NCI-H2107 treated with DMSO at 0.1 percent for 48 hours (cell line): ENCODE measurements at regions not wholly inside any gene's neighbourhood (a gene's known extent, or its start where the extent isn't known, plus 50 kb on each side); places are given as distances from the start of the nearest gene placed in this dataset.
"Not testable (repeated sequence)": the region's sequence is repeated elsewhere in the genome, so short reads cannot be mapped to it uniquely, and the experiment has no call there.

Source experiments
- DNase-seq: peaks from one replicate; lab custom pipeline; 2025; ENCODE audit not compliant: unreplicated experiment; lab: John Stamatoyannopoulos, UW

DNA sequence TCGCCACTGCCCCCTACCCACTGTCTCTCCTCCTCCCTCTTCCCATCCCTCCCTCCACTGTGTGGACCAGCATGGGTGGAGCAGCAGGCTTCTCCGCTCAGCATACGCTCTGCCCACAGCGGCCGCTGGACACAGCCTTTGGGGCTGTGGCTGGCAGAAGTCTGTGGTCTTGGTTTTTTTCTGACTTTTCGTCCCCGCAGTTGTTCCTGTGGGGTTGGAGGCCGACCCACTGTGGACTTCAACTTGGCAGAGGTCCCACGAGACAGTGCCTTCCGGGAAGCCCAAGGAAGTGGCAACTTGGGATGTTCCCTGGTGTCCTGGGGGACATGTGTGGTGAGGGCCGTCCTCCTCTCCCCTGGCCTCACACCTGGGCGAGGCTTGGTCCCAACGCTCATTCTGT, 162.5 kb upstream of the C1orf174 start:
- no peak for DNase-seq

DNA sequence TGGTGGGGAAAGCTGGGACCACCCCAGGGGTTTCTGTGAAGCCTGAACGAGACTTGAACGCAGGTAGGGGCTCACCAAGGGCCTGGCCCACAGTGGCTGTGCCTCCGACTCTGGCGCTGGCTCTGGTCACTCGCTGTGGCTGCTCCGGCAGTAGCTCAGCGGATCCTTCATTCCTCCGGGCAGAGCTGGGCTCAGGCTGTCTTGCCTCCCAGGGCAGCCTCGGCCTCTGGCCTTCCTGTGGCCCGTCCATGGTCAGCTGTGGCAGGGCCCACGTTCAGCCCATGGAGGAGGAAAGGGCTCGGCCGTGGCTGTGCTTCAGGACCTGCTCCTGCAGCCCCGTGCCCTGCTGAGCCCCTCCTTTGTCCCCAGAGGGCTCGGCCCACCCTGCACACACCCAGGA, 162.9 kb upstream of the C1orf174 start:
- no peak for DNase-seq

DNA sequence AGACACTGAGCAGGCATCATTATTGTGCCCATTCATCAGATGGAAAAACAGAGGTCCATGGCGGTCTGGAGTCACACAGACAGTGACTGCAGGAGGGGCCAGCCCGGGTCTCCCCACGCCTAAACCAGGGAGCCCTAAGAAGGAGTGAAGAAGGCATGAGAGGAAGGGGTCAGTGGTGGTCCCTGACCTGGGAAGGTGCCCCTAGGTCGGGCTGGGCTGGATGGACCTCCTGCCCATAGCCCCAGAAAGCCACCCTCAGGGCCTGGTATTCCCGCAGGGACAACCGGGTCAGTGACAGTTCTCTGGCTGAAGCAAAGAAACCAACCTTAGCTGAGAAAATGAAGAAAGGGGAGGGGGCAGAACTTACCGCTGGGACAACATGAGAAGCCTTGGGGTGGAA, 163.4 kb upstream of the C1orf174 start:
- DNase-seq: no peak

- DNase-seq: no peak
These were observed 164.2 kb upstream of the C1orf174 start for GRCh38 chr1:4064150-4064889.

DNA sequence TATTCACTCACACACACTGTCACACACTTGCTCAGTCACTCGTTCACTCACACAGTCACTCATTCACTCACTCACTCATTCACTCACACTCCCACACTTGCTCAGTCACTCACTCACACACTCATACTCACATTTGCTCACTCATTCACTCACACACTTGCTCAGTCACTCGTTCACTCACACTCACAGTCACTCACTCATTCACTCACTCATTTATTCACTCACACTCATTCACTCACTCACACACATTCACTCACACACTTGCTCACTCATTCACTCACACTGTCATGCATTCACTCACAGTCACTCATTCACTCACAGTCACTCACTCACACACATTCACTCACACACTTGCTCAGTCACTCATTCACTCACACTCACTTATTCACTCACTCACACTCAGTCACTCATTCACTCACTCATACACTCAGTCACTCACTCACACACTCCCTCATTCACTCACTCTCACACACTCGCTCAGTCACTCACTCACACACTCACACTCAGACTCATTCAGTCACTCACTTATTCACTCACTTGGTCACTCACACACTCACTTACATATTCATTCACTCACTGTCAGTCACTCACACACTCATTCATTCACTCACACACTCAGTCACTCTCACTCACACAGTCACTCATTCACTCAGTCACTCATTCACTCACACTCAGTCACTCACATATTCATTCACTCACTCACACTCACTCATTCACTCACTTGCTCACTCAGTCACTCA, 167.0 kb upstream of the C1orf174 start:
- no peak for DNase-seq

GRCh38 chr1:4068076-4068475, 168.0 kb upstream of the C1orf174 start:
- no peak for DNase-seq

DNA sequence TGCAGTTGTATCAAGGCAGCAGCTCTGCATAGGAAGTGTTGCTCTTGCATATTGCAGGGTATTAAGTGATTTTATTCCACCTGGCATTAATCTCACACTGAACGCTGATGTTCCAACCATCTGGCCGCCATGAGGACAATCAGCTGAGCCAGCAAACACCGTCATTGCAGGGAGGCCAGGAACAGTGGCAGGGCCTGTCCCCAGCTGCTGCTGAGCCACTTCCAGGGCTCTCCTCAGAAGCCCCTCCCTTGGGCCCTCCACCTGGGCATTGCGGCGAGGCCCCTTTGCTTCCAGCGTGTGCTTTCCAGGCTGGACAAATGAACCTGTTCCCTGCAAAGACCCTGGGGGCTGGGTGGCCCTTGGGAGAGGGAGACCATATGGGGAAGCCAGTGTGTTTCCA, 171.6 kb upstream of the C1orf174 start:
- no peak for DNase-seq

GRCh38 chr1:4072481-4073153, 172.5 kb upstream of the C1orf174 start:
- no peak for DNase-seq

DNA sequence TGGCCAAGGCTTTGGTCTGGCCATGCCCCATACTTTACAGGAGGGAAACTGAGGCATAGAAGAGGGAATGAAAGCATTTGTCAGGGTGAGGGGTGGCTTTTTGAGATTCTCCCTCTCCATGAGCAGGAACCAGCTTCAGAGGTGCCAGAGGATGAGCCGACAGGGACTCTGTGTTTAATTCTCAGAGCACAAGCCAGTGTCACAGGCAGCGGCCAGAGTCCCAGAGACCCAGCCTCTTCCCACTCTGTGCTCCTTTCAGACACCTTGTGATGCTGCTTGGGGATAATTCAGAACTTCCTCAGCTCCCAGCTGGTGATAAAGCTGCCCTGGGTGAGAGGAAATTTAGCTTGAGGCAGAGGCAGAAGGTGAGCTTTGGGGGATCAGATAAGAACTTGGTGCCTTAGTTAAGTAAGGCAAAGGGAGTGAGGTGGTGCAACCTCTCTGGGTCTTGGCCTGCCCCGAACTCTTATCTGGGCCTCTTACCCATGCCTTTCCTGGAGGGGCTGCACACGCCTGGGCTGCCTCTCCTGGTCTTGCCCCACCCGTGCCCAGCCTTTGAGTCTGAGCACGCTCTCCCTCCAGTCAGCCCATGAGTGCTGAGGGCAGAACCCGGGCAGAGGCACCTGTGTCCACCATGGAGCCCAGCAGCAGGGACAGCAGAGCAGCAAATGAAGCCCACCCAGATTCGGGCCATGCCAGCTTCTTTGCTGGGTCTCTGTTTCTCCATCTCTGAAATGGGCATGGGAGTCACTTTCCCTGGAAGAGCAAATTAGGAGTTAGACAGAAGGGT, 175.6 kb upstream of the C1orf174 start:
- no peak for DNase-seq

DNA sequence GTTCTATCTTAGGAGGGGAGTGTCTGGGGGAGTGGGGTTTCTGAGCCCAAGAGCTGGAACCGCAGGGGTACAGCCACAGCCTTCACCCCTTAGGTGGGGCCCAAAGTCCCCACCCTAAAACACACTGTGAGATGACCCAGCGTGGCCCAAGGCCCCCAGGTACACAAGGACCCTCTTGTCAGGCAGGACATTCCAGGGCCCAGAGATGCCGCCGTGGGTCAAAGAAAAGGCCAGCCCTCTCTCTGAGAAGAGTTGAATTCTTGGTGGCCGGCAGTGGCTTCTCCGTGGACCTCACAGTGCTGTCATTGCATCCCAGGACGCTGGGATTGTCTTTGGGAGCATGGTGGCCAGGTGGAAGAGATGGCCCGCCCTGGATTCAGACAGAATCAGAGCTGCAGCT, 176.3 kb upstream of the C1orf174 start:
- no peak for DNase-seq

DNA sequence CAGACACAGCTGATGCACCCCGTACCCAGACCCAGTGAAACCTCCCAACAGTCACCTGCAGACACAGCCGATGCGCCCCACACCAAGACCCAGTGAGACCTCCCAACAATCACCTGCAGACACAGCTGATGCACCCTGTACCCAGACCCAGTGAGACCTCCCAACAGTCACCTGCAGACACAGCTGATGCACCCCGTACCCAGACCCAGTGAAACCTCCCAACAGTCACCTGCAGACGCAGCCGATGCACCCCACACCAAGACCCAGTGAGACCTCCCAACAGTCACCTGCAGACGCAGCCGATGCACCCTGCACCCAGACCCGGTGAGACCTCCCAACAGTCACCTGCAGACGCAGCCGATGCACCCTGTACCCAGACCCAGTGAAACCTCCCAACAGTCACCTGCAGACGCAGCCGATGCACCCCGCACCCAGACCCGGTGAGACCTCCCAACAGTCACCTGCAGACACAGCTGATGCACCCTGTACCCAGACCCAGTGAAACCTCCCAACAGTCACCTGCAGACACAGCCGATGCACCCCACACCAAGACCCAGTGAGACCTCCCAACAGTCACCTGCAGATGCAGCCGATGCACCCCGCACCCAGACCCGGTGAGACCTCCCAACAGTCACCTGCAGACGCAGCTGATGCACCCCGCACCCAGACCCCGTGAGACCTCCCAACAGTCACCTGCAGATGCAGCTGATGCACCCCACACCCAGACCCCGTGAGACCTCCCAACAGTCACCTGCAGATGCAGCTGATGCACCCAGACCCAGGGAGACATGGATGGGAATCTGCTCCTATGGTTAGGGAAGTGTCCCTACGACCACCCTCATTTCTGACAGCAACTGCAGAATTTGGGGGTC, 178.3 kb upstream of the C1orf174 start:
- not testable (repeated sequence) for DNase-seq

GRCh38 chr1:4079815-4080214, 179.7 kb upstream of the C1orf174 start:
- DNase-seq: no peak

DNA sequence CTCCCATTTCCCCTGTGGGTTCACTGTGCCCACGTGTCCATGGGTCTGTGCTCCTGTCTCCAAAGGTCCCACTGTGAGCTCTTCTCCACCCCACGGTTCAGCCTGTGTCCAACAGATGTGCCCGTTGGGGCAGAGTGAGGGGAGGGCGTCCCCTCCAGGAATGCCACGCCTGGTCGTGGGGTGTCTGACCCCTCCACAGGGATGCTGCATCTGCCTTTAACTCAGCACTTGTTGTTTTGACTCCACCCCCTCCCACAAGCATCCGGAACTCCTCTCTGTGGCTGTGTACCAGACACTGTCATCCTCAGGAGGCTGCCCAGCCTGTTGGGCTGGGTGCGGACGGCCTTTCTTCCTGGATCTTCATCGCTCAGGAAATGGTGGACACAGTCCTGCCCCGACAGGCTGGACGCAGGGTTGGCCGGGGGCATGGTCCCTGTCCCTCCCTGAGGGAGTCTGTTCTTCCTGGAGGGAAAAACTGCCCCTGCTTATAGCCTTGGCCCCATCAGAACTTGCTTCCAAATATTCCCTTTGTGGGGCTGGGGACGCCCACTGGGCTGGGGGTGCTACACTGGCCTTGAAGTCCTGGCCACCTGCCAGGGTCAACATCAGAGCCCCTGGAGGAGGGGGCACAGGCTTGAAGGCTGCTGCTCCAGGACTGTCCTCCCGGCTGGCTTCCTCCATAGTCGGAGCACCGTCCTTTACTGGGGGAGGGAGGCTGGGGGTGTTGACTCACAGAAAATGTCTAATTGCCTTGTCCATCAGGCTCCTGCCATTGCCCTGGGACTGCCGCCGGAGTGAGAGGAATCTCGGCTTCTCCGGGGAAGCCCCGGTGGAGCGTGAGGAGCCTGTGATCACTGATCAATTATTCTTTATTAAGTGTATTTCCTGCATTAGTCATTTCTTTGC, 182.0 kb upstream of the C1orf174 start:
- no peak for DNase-seq

DNA sequence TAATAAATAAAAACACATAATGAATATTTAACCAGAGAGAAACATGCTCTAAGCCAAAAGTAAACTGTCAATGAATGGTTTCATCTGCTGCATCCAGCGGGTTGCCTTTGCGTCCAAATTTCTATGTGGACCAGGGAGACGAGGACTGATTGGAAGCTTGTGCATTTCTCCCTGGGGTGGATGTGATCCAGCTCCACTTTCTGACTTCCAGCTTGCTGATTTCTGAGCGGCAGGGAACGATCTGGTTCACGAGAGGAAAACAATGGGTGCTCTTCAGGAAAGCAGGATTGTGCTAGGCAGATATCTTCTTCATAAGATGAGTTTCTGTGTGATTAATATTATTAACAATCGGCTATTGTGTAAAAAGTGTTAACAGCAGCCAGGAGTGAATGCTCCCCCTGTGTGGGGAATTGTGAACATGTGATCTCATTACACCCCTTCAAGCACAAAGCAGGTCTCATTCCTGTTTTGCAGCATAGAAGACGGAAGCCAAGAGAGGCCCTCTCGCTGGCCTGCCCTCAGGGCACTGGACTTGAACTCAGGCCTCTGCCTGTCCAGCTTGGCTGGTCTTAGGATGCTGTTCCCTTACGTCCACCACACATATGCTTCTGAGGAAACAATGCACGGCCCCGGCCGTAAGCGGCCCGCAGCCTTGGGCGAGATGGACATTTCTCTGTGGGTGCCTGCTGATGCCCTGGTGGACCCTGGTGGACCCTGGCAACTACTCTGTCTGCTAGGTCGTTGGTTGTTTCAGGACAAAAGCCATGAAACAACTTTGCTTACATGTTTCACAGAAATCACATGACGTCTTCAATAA, 183.4 kb upstream of the C1orf174 start:
- DNase-seq: no peak

DNA sequence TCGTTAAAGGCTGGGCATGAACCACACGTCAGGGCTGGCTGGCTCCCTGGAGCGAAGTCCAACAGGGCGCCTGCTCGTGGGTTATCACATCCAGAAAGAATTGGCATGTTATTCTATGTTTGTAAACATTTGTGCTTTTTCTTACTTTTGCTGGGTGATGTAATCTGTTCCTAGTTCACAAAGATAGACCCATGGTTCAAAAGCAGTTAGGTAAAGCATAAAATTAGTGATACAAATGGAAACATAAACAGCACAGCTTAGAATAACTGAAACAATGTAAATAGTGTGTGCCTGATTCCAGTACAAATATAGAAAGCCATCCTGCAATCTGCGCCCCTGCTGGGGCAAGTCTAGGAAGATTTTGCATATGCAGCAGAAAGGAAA, 184.0 kb upstream of the C1orf174 start:
- no peak for DNase-seq

DNA sequence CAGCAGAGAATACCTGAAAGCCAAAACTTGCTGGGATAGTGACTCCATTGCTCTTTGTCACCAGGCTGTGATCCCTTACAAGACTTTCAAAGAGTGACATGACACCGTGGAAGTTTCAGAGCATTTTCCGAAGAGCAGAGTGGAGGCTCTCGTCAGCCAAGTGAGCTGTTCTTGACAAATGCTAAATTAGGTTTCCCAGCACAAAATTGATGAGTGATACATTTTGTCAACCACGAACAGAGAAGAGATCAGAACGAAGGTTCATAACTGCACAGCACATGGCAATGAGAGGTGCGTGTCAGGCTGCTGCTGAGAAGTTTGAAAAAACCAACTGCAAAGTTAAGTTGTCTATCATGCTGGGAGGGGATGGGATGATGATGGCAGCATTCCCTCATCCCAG, 184.4 kb upstream of the C1orf174 start:
- no peak for DNase-seq

- no peak for DNase-seq
These were observed 184.8 kb upstream of the C1orf174 start for GRCh38 chr1:4084896-4085295.

DNA sequence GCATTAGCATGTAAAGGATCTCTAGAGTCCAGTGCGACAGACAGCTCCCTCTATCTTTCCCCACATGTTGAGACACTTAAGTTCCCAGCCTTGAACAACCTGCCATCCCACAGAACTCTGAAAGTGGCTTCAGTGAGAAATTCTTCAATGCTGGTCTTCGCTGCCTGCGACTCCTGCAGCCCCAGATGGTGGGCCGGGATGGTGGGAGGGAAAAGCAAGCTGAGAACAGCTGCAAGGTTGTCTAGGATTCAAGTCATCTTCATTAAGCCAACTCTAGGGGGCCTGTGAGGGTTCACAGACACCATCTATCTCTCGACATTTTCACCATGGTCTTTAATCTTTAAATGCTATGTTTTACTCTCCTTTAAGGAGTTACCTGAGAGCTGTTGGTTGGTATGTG, 185.5 kb upstream of the C1orf174 start:
- no peak for DNase-seq
